Fibroblast of peridontal ligament (primary cell): ENCODE measurements at regions not wholly inside any gene's neighbourhood (a gene's known extent, or its start where the extent isn't known, plus 50 kb on each side); places are given as distances from the start of the nearest gene placed in this dataset.
A peak's percentile ranks its signal among the peaks of the same experiment; 100 is the strongest.
"Not testable (repeated sequence)": the region's sequence is repeated elsewhere in the genome, so short reads cannot be mapped to it uniquely, and the experiment has no call there.

Source experiments
- DNase-seq: peaks from one replicate; pipeline ENCODE4 v3.0.0-alpha.2; 2010; ENCODE audit errors: extremely low read depth

GRCh38 chr2:87075054-87075790, 53.6 kb upstream of the PLGLB1 start:
- DNase-seq = not testable (repeated sequence)

DNA sequence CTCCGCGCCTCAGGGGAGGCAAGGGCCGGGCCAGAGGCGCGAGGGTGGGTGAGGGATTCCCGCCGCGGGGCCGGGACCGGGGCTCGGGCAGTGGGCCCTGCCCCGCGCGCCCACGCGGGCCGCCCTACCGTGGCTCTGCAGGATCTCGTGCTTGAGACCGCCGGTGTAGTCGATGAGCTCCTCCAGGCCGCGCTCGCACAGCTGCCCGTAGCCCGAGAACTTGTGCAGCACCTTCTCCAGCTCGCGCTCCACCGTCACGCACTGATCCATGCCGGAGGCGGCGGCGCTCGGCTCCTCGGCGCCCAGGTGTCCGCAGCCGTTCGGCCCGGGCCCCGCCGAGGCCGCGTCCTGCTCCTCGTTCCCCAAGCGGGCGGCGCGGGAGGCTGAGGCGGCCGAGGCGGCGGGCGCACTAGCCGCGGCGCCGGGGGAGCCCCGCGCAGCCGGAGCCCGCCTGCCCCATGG, 54.2 kb upstream of the PLGLB1 start:
- peak; percentile 27 for DNase-seq

GRCh38 chr2:87076253-87077123, 54.8 kb upstream of the PLGLB1 start:
- DNase-seq = peak; percentile 84

GRCh38 chr2:87077124-87077446, 55.4 kb upstream of the PLGLB1 start:
- not testable (repeated sequence) for DNase-seq

GRCh38 chr2:87081727-87082126, 60.1 kb upstream of the PLGLB1 start:
- not testable (repeated sequence) for DNase-seq

- DNase-seq = not testable (repeated sequence)
Observed at GRCh38 chr2:87088079-87088478, 66.4 kb upstream of the PLGLB1 start.

- DNase-seq = not testable (repeated sequence)
Observed at GRCh38 chr2:87089401-87089800, 67.8 kb upstream of the PLGLB1 start.

GRCh38 chr2:87093252-87093651, 71.6 kb upstream of the PLGLB1 start:
- DNase-seq = not testable (repeated sequence)

- not testable (repeated sequence) for DNase-seq
Observed at GRCh38 chr2:87093937-87094529, 72.4 kb upstream of the PLGLB1 start.

GRCh38 chr2:87095804-87096203, 74.2 kb upstream of the PLGLB1 start:
- DNase-seq = not testable (repeated sequence)

DNA sequence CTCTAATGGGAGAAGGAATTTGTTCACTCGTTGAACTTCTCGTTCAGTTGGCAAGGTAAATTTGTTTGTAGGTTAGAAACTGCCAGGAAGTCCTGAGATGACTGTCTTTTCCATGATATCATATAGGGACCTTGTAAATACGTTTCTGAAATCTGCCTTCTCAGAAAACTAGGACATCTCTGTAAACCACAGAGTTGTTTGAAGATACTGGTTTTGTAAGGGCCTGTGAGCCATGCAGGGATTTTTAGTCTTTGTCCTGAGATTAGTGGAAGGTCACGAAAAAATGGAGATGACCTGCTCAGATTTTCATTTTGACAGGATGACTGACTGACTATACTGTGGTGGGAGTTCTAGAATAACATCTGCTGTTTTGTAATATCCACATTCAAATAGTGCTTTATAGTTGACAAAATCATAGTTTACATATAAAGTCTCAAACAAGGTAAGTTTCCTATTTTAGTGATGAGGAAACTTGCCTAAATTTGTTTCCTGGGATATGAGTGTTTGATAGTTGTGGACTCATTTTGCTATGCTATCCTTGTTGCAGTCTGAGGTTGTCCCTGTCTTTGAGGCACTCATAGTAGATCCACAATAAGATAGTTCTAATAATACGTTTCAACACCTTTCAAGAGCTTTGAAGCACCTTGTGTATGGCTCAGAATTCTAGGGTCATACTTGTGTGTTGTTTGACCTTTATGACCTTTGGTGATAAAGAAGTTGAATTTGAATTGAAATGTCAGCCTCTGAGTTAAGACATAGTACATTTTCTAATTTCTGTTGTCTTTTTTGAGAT, 107.3 kb upstream of the PLGLB1 start:
- DNase-seq = not testable (repeated sequence)

DNA sequence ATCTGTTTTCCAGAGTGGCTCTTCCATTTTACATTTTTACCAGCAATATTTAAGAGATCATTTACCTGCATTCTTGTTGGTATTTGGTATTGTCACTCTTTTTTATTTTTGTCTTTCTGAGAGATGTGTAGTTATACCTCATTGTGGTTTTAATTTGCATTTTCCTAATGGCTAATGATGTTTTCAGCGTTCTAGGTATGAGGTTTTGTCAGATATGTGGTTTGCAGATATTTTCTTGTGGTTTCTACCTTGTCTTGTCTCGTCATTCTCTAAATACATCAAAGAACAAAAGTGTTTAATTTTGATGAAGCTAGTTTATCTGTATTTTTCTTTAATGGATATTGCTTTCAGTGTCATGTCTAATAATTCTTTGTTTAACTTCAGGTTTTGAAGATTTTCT, 110.9 kb upstream of the PLGLB1 start:
- DNase-seq = not testable (repeated sequence)

GRCh38 chr2:87151835-87152493, 130.3 kb upstream of the PLGLB1 start:
- DNase-seq = not testable (repeated sequence)

GRCh38 chr2:87174454-87174853, 152.8 kb upstream of the PLGLB1 start:
- DNase-seq = not testable (repeated sequence)

GRCh38 chr2:87183373-87183772, 161.7 kb upstream of the PLGLB1 start:
- not testable (repeated sequence) for DNase-seq

DNA sequence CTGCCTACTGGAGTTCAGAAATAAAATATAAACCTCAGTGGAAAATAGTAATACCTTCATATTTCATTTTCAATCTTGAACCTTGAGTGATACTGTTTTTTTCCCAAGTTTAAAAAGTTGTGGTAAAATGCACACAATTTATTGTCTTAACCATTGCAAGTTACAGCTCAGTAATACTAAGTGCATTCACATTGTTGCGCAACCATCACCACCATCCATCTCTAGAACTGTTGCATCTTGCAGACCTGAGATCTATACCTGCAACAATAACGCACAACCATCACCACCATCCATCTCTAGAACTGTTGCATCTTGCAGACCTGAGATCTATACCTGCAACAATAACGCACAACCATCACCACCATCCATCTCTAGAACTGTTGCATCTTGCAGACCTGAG, 162.6 kb upstream of the PLGLB1 start:
- not testable (repeated sequence) for DNase-seq

GRCh38 chr2:87189214-87189613, 167.6 kb upstream of the PLGLB1 start:
- DNase-seq = not testable (repeated sequence)

- DNase-seq = not testable (repeated sequence)
Observed at GRCh38 chr2:87193336-87193735, 171.7 kb upstream of the PLGLB1 start.

DNA sequence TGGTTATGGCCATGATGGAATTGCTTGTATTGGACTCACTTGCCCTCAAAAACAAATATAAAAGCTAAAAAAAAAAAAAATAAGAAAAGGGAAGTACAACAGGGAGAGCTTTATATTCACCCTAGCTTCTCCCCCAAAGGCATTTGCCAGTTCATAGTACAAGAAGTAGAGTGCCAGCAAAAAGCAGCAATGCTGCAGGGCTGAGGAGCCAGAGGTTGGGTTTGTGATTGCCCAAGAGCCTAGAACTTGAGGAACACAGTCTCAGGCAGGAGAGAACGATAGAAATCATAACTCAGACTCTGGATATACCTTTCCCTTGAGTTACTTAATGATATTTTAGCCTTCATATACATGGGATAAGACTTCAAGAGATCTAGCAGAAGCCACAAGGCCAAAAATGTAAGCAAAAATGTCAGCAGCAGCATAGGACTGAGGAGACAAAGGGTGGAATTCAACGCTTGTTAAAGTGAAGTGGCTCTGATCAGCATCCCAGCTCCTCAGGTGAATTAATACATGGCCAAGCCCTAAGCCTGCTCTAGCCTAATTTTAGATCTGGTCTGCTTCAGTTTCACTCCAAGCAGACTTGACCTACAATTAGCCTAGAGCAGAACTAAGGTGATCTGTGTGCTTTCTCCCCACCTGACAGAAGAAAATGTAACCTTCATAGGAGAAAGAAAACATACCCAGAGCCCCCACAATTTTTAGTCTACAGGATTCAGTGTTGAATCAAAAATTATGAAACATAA, 172.8 kb upstream of the PLGLB1 start:
- DNase-seq = not testable (repeated sequence)

DNA sequence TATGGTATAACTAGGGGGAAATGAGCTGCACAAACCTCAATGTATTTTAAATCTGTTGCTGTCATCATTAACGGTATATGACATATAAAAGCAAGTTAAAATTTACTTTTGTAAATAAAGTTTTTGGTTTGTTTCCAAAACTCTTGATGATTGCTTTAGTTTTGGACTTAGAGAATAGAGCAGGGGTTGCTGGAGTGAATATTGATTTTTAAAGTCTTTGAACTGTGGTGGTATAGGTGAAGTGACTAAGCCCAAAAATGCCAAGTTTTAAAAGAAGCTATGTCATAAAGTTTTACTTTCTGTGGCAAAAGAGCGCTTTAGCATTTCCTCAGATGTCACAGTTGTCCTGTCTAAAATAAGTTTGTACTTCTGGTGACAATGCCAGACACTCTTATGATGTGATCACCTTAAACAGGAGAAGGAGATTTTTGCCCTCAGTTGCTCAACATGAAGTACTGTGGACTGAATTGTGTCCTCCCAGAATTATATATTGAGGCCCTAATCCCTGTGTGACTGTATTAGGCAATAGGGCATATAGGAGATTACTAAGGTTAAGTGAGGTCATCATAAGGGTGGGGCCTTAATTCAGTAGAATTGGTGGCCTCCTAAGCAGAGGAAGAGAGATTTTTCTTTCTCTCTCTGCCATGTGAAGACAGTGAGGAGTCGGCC, 175.2 kb upstream of the PLGLB1 start:
- DNase-seq = not testable (repeated sequence)
